Adrenal gland (tissue), 9 donors: ENCODE measurements at regions not wholly inside any gene's neighbourhood (a gene's known extent, or its start where the extent isn't known, plus 50 kb on each side); places are given as distances from the start of the nearest gene placed in this dataset.

Experiments
- DNase-seq, 7 donors: peaks; one replicate each; pipeline ENCODE4 v3.0.0-alpha.2; 2019 to 2020
- H3K27ac ChIP-seq, 5 donors: fragments of 200-600 bp; sonication (generic) in 4 of 5; 1 replicate in 3 of 5; 2 replicates in 2 of 5; pipeline versions ENCODE4 v1.5.1 to v1.8.0; 2016 to 2020; ENCODE audit warnings: mild to moderate bottlenecking in 1 of 5
- H3K27me3 ChIP-seq: fragments of 200-600 bp; 2 replicates; pipeline ENCODE4 v1.8.0; 2021
- H3K36me3 ChIP-seq, 2 donors: fragments of 200-600 bp; replicated peaks in 1 of 2; 1 replicate in 1 of 2; 2 replicates in 1 of 2; pipeline versions ENCODE4 v1.5.1 to v1.8.0; 2018 to 2022
- H3K4me1 ChIP-seq, 2 donors: fragments of 200-600 bp; replicated peaks in 1 of 2; 1 replicate in 1 of 2; 2 replicates in 1 of 2; pipeline versions ENCODE4 v1.5.1 to v1.8.0; 2018 to 2021
- H3K4me3 ChIP-seq, 4 donors: fragments of 200-600 bp; sonication (generic) in 3 of 4; one replicate each; pipeline ENCODE4 v1.5.1; 2016 to 2018
- H3K9me3 ChIP-seq, 3 donors: fragments of 200-600 bp; sonication (generic) in 1 of 3; replicated peaks in 1 of 3; 1 replicate in 2 of 3; 2 replicates in 1 of 3; pipeline versions ENCODE4 v1.5.1 to v1.8.0; 2016 to 2021
- POLR2A ChIP-seq, 2 donors: fragments of 450-650 bp; IDR thresholded peaks; one replicate each; pipeline ENCODE4 v1.6.1; 2017; ENCODE audit warnings: antibody characterized with exemption in 2 of 2, mild to moderate bottlenecking in 2 of 2, moderate library complexity in 1 of 2
- WGBS, 4 donors: extraction: QIAGEN DNeasy Blood & Tissue Kit in 2 of 4; methylation state at CpG; one replicate each; pipeline versions ENCODE4 v1.1.5 to v1.1.7; 2013 to 2017; 5-methylcytosine and 5-hydroxymethylcytosine counted together
- intact Hi-C, 2 donors: fragments of 100-400 bp; cut with DNase I; formaldehyde crosslinking; loops; one replicate each; pipeline versions ENCODE4 v1.14.1 to v1.15.0; 2022 to 2023
- TF ChIP-seq, protein P1 (sequence below), 6 experiments: fragments of 450-650 bp in 4 of 6; fragments of 200-600 bp in 2 of 6; sonication (generic) in 1 of 6; IDR thresholded peaks; 1 replicate in 5 of 6; 2 replicates in 1 of 6; pipeline versions ENCODE4 v1.5.1 to v1.8.0; 2016 to 2021; ENCODE audit warnings: antibody characterized with exemption in 6 of 6, mild to moderate bottlenecking in 2 of 6, moderate library complexity in 1 of 6
- donor health status: healthy with polysubstance abuse.
- donor health status: Bipolar disorder and iron deficiency.
- donor health status: DM: yes; HTN: yes; CAD: no.
- donor health status: DM: no; HTN: no; CAD: no.
- donor health status: DM: no; HTN: no; CAD: no.

GRCh38 chr4:108529984-108530905 is 90.1 kb upstream of the RPL34 start:
- Histone ChIP-seq H3K36me3 (no peaks in the 10 kb centered on the region), H3K27ac (no peak overlapping the region), H3K9me3 (no peaks in the 10 kb centered on the region), H3K4me1 (no peaks in the 10 kb centered on the region), H3K27me3 (no peaks in the 10 kb centered on the region), H3K4me3 (no peak overlapping the region)
- TF ChIP-seq POLR2A (IDR thresholded peaks at IDR 0.05) = no peak
- TF ChIP-seq, protein P1, sequence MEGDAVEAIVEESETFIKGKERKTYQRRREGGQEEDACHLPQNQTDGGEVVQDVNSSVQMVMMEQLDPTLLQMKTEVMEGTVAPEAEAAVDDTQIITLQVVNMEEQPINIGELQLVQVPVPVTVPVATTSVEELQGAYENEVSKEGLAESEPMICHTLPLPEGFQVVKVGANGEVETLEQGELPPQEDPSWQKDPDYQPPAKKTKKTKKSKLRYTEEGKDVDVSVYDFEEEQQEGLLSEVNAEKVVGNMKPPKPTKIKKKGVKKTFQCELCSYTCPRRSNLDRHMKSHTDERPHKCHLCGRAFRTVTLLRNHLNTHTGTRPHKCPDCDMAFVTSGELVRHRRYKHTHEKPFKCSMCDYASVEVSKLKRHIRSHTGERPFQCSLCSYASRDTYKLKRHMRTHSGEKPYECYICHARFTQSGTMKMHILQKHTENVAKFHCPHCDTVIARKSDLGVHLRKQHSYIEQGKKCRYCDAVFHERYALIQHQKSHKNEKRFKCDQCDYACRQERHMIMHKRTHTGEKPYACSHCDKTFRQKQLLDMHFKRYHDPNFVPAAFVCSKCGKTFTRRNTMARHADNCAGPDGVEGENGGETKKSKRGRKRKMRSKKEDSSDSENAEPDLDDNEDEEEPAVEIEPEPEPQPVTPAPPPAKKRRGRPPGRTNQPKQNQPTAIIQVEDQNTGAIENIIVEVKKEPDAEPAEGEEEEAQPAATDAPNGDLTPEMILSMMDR (IDR thresholded peaks at IDR 0.05) = no peak
- intact Hi-C loops = no loop called here
- 68 to 75% (median 70%) methylated on average over 8 of the region's 8 CpGs for WGBS, 4 donors
- DNase-seq = no peak

DNA sequence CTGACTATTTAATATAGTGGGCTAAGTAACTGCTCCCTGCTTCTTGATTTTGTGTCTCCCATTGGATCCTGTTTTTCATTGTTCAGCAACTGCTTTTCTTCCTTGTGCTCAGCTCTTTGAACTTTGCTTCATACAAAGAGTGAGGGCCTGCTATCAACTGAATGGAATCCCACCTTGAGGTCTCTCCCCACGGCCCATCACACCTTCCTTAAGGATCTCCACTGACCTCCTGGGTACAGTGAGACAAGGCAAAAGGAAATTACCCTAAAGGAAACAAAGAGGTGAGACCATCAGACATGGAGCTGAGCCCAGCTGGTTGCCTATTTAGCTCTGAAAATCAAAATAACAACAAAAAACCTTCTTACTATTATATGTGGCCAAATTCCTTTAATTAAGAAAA is 91.3 kb upstream of the RPL34 start:
- Histone ChIP-seq H3K27me3 (no peaks in the 10 kb centered on the region), H3K9me3 (no peaks in the 10 kb centered on the region), H3K27ac (no peak overlapping the region), H3K4me3 (no peak overlapping the region), H3K36me3 (no peaks in the 10 kb centered on the region), H3K4me1 (no peaks in the 10 kb centered on the region)
- intact Hi-C loops = no loop called here
- no peak for DNase-seq
- TF ChIP-seq, protein P1 (IDR thresholded peaks at IDR 0.05) = no peak
- no peak for TF ChIP-seq POLR2A (IDR thresholded peaks at IDR 0.05)
- 84 to 89% (median 84%) methylated on average over 1 of the region's 1 CpG for WGBS, 4 donors

GRCh38 chr4:108527723-108528122 is 92.7 kb upstream of the RPL34 start:
- Histone ChIP-seq H3K9me3 (no peaks in the 10 kb centered on the region), H3K4me1 (no peaks in the 10 kb centered on the region), H3K4me3 (no peak overlapping the region), H3K36me3 (no peaks in the 10 kb centered on the region), H3K27me3 (no peaks in the 10 kb centered on the region), H3K27ac (no peak overlapping the region)
- DNase-seq = no peak
- 64 to 88% (median 71%) methylated on average over 2 of the region's 2 CpGs for WGBS, 4 donors
- TF ChIP-seq, protein P1 (IDR thresholded peaks at IDR 0.05) = no peak
- no peak for TF ChIP-seq POLR2A (IDR thresholded peaks at IDR 0.05)
- intact Hi-C loops = no loop called here

GRCh38 chr4:108520807-108521206 is 99.6 kb upstream of the RPL34 start:
- H3K36me3 ChIP-seq = no peaks in the 10 kb centered on the region
- TF ChIP-seq, protein P1 (IDR thresholded peaks at IDR 0.05) = no peak
- no peak for TF ChIP-seq POLR2A (IDR thresholded peaks at IDR 0.05)
- WGBS, 4 donors = 93 to 100% (median 96%) methylated on average over 1 of the region's 1 CpG
- intact Hi-C loops = no loop called here
- H3K9me3 ChIP-seq = no peaks in the 10 kb centered on the region
- no peak overlapping the region for H3K4me3 ChIP-seq
- H3K27ac ChIP-seq = no peak overlapping the region
- H3K4me1 ChIP-seq = peaks cover 0 to 8% of the 10 kb centered on the region in 2 donors
- H3K27me3 ChIP-seq = no peaks in the 10 kb centered on the region
- DNase-seq = no peak
